ENCODE measurements at regions not wholly inside any gene's neighbourhood (a gene's known extent, or its start where the extent isn't known, plus 50 kb on each side); places are given as distances from the start of the nearest gene placed in this dataset.

DNA sequence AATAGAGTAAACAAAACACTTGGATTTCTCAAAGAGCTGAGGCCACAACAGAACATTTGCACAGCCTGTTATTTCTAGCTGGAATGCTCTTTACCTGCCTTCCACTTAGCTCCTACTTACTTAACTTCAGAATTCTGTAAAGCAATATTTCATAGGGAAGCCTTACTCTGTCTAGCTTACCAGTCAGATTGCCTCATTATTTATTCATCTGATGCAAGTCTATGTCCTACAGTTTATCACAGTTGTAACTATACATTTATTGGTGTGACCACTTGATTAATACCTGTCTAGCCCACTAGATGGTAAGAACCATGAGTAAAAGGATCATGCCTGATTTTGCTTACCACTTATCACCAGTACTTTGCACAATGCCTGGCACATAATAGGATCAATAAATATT, 56.1 kb upstream of the ME3 start:
- Histone ChIP-seq H3K27me3 (no peaks in the 10 kb centered on the region), H3K4me1 (no peaks in the 10 kb centered on the region), H3K4me2 (no peak overlapping the region), H3K4me3 (no peak overlapping the region), H3K36me3 (no peaks in the 10 kb centered on the region), H4K20me1 (no peaks in the 10 kb centered on the region), H3K9ac (no peak overlapping the region), H3K9me3 (replicated peaks in 1 of 11) (peaks cover 2 to 14% (median 11%) of the 10 kb centered on the region in 11 experiments; a peak in 16 of 22 replicates), H3K27ac (no peak overlapping the region)
- no peak for TF ChIP-seq Cebpa-rat (IDR thresholded peaks at IDR 0.05)

DNA sequence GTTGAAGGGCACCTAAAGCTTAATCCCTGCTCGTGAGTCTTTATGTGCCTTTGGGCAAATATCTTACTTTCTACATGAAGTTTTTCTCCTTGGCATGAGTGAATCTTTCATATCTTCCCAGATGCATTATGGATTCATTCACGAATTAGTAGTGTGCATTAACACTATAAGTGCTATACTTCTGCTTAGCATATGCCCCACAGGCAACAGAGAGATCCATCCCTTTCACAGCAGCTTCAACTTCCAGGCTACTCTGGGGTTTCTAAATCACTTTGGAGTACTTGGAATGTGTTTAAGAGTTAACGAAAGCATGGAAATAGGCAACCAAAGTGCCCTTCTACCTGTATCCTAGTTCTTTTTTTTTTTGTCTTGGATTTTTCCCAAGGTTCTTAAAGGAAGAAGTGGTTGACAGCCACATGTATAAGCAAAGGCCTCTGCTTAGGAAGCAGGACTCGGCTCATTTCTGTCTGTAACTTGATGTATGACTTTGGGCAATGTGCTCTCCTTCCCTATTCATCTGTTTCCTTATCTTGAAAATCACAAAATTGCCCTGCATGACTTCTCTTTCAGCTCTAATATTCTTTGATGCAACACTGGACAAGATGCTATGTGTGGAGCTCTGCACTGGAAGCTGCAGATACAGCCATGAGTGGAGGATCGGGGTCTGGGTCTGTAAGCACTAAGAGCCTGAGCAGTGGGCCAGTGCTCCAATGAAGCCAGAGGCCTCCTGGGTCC, 54.5 kb upstream of the ME3 start:
- Histone ChIP-seq H3K4me1 (no peaks in the 10 kb centered on the region), H3K27ac (no peak overlapping the region), H3K36me3 (no peaks in the 10 kb centered on the region), H3K9ac (no peak overlapping the region), H3K27me3 (no peaks in the 10 kb centered on the region), H3K4me2 (no peak overlapping the region), H4K20me1 (no peaks in the 10 kb centered on the region), H3K4me3 (no peak overlapping the region), H3K9me3 (replicated peaks in 1 of 11) (peaks cover 8 to 27% (median 18%) of the 10 kb centered on the region in 11 experiments; a peak in 18 of 22 replicates)
- no peak for TF ChIP-seq Cebpa-rat (IDR thresholded peaks at IDR 0.05)

DNA sequence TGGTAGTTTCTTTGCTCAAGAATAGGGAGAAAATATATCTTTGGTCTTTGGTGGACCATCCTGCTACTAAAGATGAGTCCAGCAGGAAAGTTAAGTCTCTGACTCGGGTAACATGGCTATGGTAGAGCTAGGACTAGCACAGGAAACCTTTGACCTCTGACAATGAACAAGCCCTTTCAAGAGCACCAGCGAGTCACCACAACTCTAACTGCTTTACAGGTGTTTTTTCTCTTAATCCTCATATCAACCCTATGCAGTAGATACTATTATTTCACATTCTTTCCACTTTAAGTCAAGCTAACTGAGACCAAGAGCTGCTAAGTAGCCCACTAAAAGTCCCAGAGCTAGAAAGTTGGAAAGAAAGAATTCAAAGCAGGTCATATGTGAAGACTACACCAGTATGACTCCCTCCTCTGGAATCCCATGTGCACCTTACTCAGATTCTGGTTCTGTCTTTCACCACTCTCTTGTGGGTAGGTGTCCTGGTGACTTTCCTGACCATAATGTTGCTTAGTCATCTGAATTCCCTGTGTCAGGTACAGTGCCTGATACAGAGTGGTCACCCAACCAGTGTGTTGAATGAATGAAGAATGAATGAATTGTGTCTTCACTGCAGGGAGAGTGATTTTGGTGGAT, 53.8 kb upstream of the ME3 start:
- Histone ChIP-seq H3K27ac (no peak overlapping the region), H3K9ac (no peak overlapping the region), H3K36me3 (no peaks in the 10 kb centered on the region), H3K4me3 (no peak overlapping the region), H4K20me1 (no peaks in the 10 kb centered on the region), H3K4me1 (no peaks in the 10 kb centered on the region), H3K27me3 (no peaks in the 10 kb centered on the region), H3K9me3 (replicated peaks in 1 of 11) (peaks cover 2 to 33% (median 20%) of the 10 kb centered on the region in 11 experiments; a peak in 14 of 22 replicates), H3K4me2 (no peak overlapping the region)
- no peak for TF ChIP-seq Cebpa-rat (IDR thresholded peaks at IDR 0.05)

DNA sequence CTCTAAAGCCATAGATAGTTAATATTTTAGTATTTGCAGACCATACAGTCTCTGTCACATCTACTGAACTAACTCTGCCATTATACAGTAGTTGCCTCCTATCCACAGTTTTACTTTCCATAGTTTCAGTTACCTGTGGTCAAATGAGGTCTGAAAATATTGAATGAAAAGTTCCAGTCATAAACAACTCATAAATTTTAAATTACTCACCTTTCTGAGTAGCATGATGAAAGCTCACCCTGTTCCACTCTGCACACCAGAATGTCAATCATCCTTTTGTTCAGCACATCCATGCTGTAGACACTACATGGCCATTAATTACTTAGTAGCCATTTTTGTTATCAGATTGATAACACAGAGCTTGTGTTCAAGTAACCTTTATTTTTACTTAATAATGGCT, 51.7 kb upstream of the ME3 start:
- Histone ChIP-seq H3K36me3 (no peaks in the 10 kb centered on the region), H3K9ac (no peak overlapping the region), H4K20me1 (no peaks in the 10 kb centered on the region), H3K4me1 (no peaks in the 10 kb centered on the region), H3K4me3 (no peak overlapping the region), H3K9me3 (replicated peaks in 1 of 11) (peaks cover 0 to 28% (median 10%) of the 10 kb centered on the region in 11 experiments; a peak in 13 of 22 replicates), H3K27me3 (no peaks in the 10 kb centered on the region), H3K4me2 (no peak overlapping the region), H3K27ac (no peak overlapping the region)
- TF ChIP-seq Cebpa-rat (IDR thresholded peaks at IDR 0.05) = no peak

DNA sequence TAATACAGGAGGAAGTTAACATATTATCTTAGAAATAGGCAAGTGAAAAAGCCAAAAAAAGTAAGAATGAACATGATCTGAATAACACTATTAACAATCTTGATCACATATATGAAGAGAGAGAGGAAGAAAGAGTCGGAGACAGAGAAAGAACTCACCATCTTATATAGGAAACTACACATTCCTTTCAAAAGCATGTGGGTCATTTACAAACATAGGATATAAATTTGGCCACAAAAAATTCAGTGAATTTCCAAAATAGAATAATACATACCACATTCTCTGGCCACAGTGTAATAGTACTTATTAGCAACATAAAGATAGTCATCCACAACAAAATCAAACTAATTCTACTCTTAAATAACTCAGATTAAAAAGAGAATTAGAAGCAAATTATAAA, 50.9 kb upstream of the ME3 start:
- Histone ChIP-seq H3K9me3 (replicated peaks in 1 of 11) (peaks cover 0 to 28% (median 10%) of the 10 kb centered on the region in 11 experiments; a peak in 13 of 22 replicates), H3K4me1 (no peaks in the 10 kb centered on the region), H3K27ac (no peak overlapping the region), H3K9ac (no peak overlapping the region), H3K36me3 (no peaks in the 10 kb centered on the region), H3K4me3 (no peak overlapping the region), H3K27me3 (no peaks in the 10 kb centered on the region), H4K20me1 (no peaks in the 10 kb centered on the region), H3K4me2 (no peak overlapping the region)
- no peak for TF ChIP-seq Cebpa-rat (IDR thresholded peaks at IDR 0.05)

DNA sequence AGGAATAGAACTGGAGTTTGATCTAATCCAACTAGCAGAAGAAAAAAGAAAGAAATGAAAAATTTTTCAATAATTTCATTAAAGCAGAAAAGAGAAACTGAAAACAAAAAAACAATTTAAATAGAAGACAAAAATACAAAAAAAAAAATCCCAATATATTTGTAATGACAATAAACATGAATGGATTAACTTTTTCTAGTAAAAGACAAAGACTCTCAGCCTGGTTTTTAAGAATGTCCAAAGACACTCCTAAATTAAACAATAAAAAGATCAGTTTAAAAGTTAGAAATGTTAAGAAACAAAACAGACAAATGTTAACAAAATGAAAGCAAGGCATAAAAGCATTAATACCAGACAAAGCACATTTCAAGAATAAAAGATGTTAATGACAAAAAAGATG, 50.3 kb upstream of the ME3 start:
- TF ChIP-seq Cebpa-rat (IDR thresholded peaks at IDR 0.05) = no peak

More for the DNA sequence above, 50.3 kb upstream of the ME3 start:
- Histone ChIP-seq H3K27me3 (no peaks in the 10 kb centered on the region), H3K9ac (no peak overlapping the region), H3K36me3 (no peaks in the 10 kb centered on the region), H3K9me3 (replicated peaks in 1 of 11) (peaks cover 0 to 28% (median 10%) of the 10 kb centered on the region in 11 experiments; a peak in 13 of 22 replicates), H3K4me2 (no peak overlapping the region), H3K4me3 (no peak overlapping the region), H4K20me1 (no peaks in the 10 kb centered on the region), H3K4me1 (no peaks in the 10 kb centered on the region), H3K27ac (no peak overlapping the region)
